HepG2 (cell line): ENCODE measurements at regions not wholly inside any gene's neighbourhood (a gene's known extent, or its start where the extent isn't known, plus 50 kb on each side); places are given as distances from the start of the nearest gene placed in this dataset.
A peak's percentile ranks its signal among the peaks of the same experiment; 100 is the strongest.

ENCODE experiments used
- FOXA1 ChIP-seq, 2 experiments: fragments of 450-650 bp in 1 of 2; sonication (generic) in 1 of 2; formaldehyde crosslinking in 1 of 2; IDR thresholded peaks; 2 replicates each; pipeline versions ENCODE4 v1.4.0 to v1.6.1; 2016 to 2020; ENCODE audit warnings: missing genetic modification reagents in 1 of 2
- NR2F2 ChIP-seq: IDR thresholded peaks from 2 replicates; pipeline ENCODE4 v1.6.1; 2012; ENCODE audit warnings: low read depth, inconsistent platforms, borderline replicate concordance
- PCBP2 ChIP-seq: fragments of 200-400 bp; formaldehyde crosslinking; optimal IDR thresholded peaks from 2 replicates; pipeline ENCODE3; 2018; ENCODE audit warnings: low read length, low read depth; ENCODE audit not compliant: poor library complexity, severe bottlenecking
- SRSF9 ChIP-seq: fragments of 200-400 bp; formaldehyde crosslinking; IDR thresholded peaks from 2 replicates; pipeline ENCODE4 v1.6.1; 2018; ENCODE audit warnings: borderline replicate concordance, mild to moderate bottlenecking, low read depth, low read length; ENCODE audit not compliant: insufficient read depth, poor library complexity, severe bottlenecking
- TOPORS ChIP-seq: sonication (generic); formaldehyde crosslinking; IDR thresholded peaks from 2 replicates; pipeline ENCODE4 v1.8.0; 2023; ENCODE audit warnings: mild to moderate bottlenecking, missing genetic modification reagents
- TF ChIP-seq, protein P1 (sequence below): sonication (generic); formaldehyde crosslinking; IDR thresholded peaks from 2 replicates; pipeline ENCODE4 v1.4.0; 2020; ENCODE audit warnings: mild to moderate bottlenecking, missing genetic modification reagents, borderline replicate concordance
- TF ChIP-seq, protein P2 (sequence below): sonication (generic); formaldehyde crosslinking; IDR thresholded peaks from 2 replicates; pipeline ENCODE4 v1.5.0; 2020; ENCODE audit warnings: missing genetic modification reagents
- TF ChIP-seq, protein P3 (sequence below): IDR thresholded peaks from 2 replicates; pipeline ENCODE4 v1.6.1; 2012; ENCODE audit warnings: inconsistent platforms
- TF ChIP-seq, protein P4 (sequence below): sonication (generic); formaldehyde crosslinking; IDR thresholded peaks from 2 replicates; pipeline ENCODE4 v1.9.0; 2021; ENCODE audit warnings: missing genetic modification reagents, borderline replicate concordance
- TF ChIP-seq, protein P5 (sequence below), 2 experiments: sonication (generic) in 1 of 2; formaldehyde crosslinking in 1 of 2; IDR thresholded peaks; 2 replicates each; pipeline versions ENCODE4 v1.5.1 to v1.6.1; 2011 to 2020; ENCODE audit warnings: borderline replicate concordance in 1 of 2, low read depth in 1 of 2, low read length in 1 of 2, mild to moderate bottlenecking in 1 of 2, missing genetic modification reagents in 1 of 2, moderate library complexity in 1 of 2
- TF ChIP-seq, protein P6 (sequence below): sonication (generic); formaldehyde crosslinking; IDR thresholded peaks from 2 replicates; pipeline ENCODE4 v1.5.0; 2020; ENCODE audit warnings: mild to moderate bottlenecking, missing genetic modification reagents

DNA sequence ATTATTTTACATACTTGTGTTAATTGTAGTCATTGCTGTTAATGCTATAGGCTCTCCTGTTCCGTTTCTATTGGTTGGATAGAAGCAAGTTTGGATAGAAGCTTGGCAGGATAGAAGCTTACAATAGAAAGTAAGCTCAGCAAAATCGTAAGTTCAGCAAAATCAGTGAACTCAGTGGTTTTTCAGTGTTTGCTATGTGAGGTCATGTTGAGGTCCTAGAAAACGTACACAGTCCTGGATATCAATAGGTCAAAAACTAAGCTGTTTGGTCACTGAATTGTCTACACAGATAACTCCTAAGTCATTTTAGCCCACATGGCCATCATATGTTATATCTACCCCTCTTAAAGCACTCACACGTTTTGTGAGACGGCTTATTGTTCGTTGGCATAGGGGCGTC is 299.4 kb downstream of the MAN2A1 start (continued):
- TF ChIP-seq FOXA1 (IDR thresholded peaks at IDR 0.05) (no peak), FOXA1 (CRISPR knock-in tag; IDR thresholded peaks at IDR 0.05) (peak; percentile 73), NR2F2 (peak; percentile 85), TOPORS (no peak), SRSF9 (no peak), PCBP2 (no peak)
- TF ChIP-seq, protein P1, sequence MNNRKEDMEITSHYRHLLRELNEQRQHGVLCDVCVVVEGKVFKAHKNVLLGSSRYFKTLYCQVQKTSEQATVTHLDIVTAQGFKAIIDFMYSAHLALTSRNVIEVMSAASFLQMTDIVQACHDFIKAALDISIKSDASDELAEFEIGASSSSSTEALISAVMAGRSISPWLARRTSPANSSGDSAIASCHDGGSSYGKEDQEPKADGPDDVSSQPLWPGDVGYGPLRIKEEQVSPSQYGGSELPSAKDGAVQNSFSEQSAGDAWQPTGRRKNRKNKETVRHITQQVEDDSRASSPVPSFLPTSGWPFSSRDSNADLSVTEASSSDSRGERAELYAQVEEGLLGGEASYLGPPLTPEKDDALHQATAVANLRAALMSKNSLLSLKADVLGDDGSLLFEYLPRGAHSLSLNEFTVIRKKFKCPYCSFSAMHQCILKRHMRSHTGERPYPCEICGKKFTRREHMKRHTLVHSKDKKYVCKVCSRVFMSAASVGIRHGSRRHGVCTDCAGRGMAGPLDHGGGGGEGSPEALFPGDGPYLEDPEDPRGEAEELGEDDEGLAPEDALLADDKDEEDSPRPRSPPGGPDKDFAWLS (CRISPR knock-in tag) = no peak
- TF ChIP-seq, protein P2, sequence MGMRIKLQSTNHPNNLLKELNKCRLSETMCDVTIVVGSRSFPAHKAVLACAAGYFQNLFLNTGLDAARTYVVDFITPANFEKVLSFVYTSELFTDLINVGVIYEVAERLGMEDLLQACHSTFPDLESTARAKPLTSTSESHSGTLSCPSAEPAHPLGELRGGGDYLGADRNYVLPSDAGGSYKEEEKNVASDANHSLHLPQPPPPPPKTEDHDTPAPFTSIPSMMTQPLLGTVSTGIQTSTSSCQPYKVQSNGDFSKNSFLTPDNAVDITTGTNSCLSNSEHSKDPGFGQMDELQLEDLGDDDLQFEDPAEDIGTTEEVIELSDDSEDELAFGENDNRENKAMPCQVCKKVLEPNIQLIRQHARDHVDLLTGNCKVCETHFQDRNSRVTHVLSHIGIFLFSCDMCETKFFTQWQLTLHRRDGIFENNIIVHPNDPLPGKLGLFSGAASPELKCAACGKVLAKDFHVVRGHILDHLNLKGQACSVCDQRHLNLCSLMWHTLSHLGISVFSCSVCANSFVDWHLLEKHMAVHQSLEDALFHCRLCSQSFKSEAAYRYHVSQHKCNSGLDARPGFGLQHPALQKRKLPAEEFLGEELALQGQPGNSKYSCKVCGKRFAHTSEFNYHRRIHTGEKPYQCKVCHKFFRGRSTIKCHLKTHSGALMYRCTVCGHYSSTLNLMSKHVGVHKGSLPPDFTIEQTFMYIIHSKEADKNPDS (CRISPR knock-in tag) = no peak
- TF ChIP-seq, protein P3, sequence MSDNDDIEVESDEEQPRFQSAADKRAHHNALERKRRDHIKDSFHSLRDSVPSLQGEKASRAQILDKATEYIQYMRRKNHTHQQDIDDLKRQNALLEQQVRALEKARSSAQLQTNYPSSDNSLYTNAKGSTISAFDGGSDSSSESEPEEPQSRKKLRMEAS = peak; percentile 45; the same call in 1 of the 2 replicates
- TF ChIP-seq, protein P4, sequence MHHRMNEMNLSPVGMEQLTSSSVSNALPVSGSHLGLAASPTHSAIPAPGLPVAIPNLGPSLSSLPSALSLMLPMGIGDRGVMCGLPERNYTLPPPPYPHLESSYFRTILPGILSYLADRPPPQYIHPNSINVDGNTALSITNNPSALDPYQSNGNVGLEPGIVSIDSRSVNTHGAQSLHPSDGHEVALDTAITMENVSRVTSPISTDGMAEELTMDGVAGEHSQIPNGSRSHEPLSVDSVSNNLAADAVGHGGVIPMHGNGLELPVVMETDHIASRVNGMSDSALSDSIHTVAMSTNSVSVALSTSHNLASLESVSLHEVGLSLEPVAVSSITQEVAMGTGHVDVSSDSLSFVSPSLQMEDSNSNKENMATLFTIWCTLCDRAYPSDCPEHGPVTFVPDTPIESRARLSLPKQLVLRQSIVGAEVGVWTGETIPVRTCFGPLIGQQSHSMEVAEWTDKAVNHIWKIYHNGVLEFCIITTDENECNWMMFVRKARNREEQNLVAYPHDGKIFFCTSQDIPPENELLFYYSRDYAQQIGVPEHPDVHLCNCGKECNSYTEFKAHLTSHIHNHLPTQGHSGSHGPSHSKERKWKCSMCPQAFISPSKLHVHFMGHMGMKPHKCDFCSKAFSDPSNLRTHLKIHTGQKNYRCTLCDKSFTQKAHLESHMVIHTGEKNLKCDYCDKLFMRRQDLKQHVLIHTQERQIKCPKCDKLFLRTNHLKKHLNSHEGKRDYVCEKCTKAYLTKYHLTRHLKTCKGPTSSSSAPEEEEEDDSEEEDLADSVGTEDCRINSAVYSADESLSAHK (CRISPR knock-in tag) = no peak
- TF ChIP-seq, protein P5, sequence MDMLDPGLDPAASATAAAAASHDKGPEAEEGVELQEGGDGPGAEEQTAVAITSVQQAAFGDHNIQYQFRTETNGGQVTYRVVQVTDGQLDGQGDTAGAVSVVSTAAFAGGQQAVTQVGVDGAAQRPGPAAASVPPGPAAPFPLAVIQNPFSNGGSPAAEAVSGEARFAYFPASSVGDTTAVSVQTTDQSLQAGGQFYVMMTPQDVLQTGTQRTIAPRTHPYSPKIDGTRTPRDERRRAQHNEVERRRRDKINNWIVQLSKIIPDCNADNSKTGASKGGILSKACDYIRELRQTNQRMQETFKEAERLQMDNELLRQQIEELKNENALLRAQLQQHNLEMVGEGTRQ (IDR thresholded peaks at IDR 0.05; ENCODE audit: low read depth, low read length) = no peak
- TF ChIP-seq, protein P5 (CRISPR knock-in tag; IDR thresholded peaks at IDR 0.05; ENCODE audit: borderline replicate concordance) = no peak
- TF ChIP-seq, protein P6, sequence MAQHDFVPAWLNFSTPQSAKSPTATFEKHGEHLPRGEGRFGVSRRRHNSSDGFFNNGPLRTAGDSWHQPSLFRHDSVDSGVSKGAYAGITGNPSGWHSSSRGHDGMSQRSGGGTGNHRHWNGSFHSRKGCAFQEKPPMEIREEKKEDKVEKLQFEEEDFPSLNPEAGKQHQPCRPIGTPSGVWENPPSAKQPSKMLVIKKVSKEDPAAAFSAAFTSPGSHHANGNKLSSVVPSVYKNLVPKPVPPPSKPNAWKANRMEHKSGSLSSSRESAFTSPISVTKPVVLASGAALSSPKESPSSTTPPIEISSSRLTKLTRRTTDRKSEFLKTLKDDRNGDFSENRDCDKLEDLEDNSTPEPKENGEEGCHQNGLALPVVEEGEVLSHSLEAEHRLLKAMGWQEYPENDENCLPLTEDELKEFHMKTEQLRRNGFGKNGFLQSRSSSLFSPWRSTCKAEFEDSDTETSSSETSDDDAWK (CRISPR knock-in tag) = no peak
